ENCODE measurements at regions not wholly inside any gene's neighbourhood (a gene's known extent, or its start where the extent isn't known, plus 50 kb on each side); places are given as distances from the start of the nearest gene placed in this dataset.

GRCh38 chr10:113477451-113477850 lies 75.4 kb upstream of the HABP2 start:
- TF ChIP-seq EZH2 (IDR thresholded peaks at IDR 0.05; ENCODE audit: low read depth) (no peak), CTCF (conservative IDR thresholded peaks at IDR 0.05) (no peak)
- intact Hi-C loops (cut with micrococcal nuclease; ENCODE audit: unreplicated experiment), result no loop called here
- no peaks in the 10 kb centered on the region for H3K9me2 ChIP-seq (ENCODE audit: insufficient read depth)
- ChIA-PET CTCF (no interaction called here), POLR2A (ENCODE audit: unreplicated experiment) (no interaction called here)
- H3K4me1 ChIP-seq (replicated peaks; ENCODE audit: insufficient read depth), result no peaks in the 10 kb centered on the region
- H3K27ac ChIP-seq, result no peak overlapping the region
- H4K20me1 ChIP-seq (ENCODE audit: insufficient read depth), result no peaks in the 10 kb centered on the region
- no peak for DNase-seq
- no TSS peak for BruUV-seq (replicated peaks)
- H3K79me2 ChIP-seq (ENCODE audit: low read depth), result no peaks in the 10 kb centered on the region
- H3K4me2 ChIP-seq, result no peak overlapping the region
- no peaks in the 10 kb centered on the region for H3K27me3 ChIP-seq (ENCODE audit: insufficient read depth, low read depth)
- H3K9me3 ChIP-seq (ENCODE audit: insufficient read depth, low read depth), result peaks cover 4% of the 10 kb centered on the region; the same call in 1 of the 2 replicates
- no peaks in the 10 kb centered on the region for H3K36me3 ChIP-seq (ENCODE audit: low read depth)
- H2AFZ ChIP-seq, result no peak overlapping the region
- H3F3A ChIP-seq (ENCODE audit: insufficient read depth, low read depth), result no peaks in the 10 kb centered on the region
- H3K4me3 ChIP-seq, result no peak overlapping the region

GRCh38 chr10:113479346-113480080 lies 73.3 kb upstream of the HABP2 start:
- Histone ChIP-seq H3K9me2 (ENCODE audit: insufficient read depth) (no peaks in the 10 kb centered on the region), H3K79me2 (ENCODE audit: low read depth) (no peaks in the 10 kb centered on the region), H4K20me1 (ENCODE audit: insufficient read depth) (no peaks in the 10 kb centered on the region), H3K4me2 (no peak overlapping the region), H3K4me1 (replicated peaks; ENCODE audit: insufficient read depth) (no peaks in the 10 kb centered on the region), H3F3A (ENCODE audit: insufficient read depth, low read depth) (no peaks in the 10 kb centered on the region), H3K9me3 (ENCODE audit: insufficient read depth, low read depth) (peaks cover 4% of the 10 kb centered on the region; the same call in 1 of the 2 replicates), H3K36me3 (ENCODE audit: low read depth) (no peaks in the 10 kb centered on the region), H3K27ac (no peak overlapping the region), H2AFZ (no peak overlapping the region), H3K4me3 (no peak overlapping the region), H3K27me3 (ENCODE audit: insufficient read depth, low read depth) (no peaks in the 10 kb centered on the region)
- no peak for DNase-seq
- intact Hi-C loops (cut with micrococcal nuclease; ENCODE audit: unreplicated experiment), result no loop called here
- POLR2A ChIA-PET (ENCODE audit: unreplicated experiment), result no interaction called here
- BruUV-seq (replicated peaks), result no TSS peak
- no peak for TF ChIP-seq CTCF (conservative IDR thresholded peaks at IDR 0.05)
- TF ChIP-seq EZH2 (IDR thresholded peaks at IDR 0.05; ENCODE audit: low read depth), result no peak
- CTCF ChIA-PET, result no interaction called here

GRCh38 chr10:113480081-113480360 lies 72.8 kb upstream of the HABP2 start:
- H3K9me3 ChIP-seq (ENCODE audit: insufficient read depth, low read depth), result peaks cover 4% of the 10 kb centered on the region; the same call in 1 of the 2 replicates
- H3K27ac ChIP-seq, result no peak overlapping the region
- no TSS peak for BruUV-seq (replicated peaks)
- no peak for TF ChIP-seq EZH2 (IDR thresholded peaks at IDR 0.05; ENCODE audit: low read depth)
- TF ChIP-seq CTCF (conservative IDR thresholded peaks at IDR 0.05), result no peak
- no peaks in the 10 kb centered on the region for H3K36me3 ChIP-seq (ENCODE audit: low read depth)
- no peak overlapping the region for H2AFZ ChIP-seq
- no peaks in the 10 kb centered on the region for H3K27me3 ChIP-seq (ENCODE audit: insufficient read depth, low read depth)
- no peaks in the 10 kb centered on the region for H3K9me2 ChIP-seq (ENCODE audit: insufficient read depth)
- H3K4me2 ChIP-seq, result no peak overlapping the region
- DNase-seq, result no peak
- ChIA-PET CTCF (no interaction called here), POLR2A (ENCODE audit: unreplicated experiment) (no interaction called here)
- no peaks in the 10 kb centered on the region for H3K79me2 ChIP-seq (ENCODE audit: low read depth)
- intact Hi-C loops (cut with micrococcal nuclease; ENCODE audit: unreplicated experiment), result no loop called here
- no peaks in the 10 kb centered on the region for H3F3A ChIP-seq (ENCODE audit: insufficient read depth, low read depth)
- no peak overlapping the region for H3K4me3 ChIP-seq
- H3K4me1 ChIP-seq (replicated peaks; ENCODE audit: insufficient read depth), result no peaks in the 10 kb centered on the region
- H4K20me1 ChIP-seq (ENCODE audit: insufficient read depth), result no peaks in the 10 kb centered on the region

Measured in PC-9 (cell line).